GM23248 (cell line): ENCODE measurements at regions not wholly inside any gene's neighbourhood (a gene's known extent, or its start where the extent isn't known, plus 50 kb on each side); places are given as distances from the start of the nearest gene placed in this dataset.
"Not testable (repeated sequence)": the region's sequence is repeated elsewhere in the genome, so short reads cannot be mapped to it uniquely, and the experiment has no call there.

Source experiments
- DNase-seq: peaks from one replicate; pipeline ENCODE4 v3.0.0-alpha.2; 2015
- H2AFZ ChIP-seq: fragments of 200-600 bp; sonication (generic); 2 replicates; pipeline ENCODE4 v1.6.1; 2016; ENCODE audit warnings: antibody characterized with exemption
- H3F3A ChIP-seq: fragments of 200-600 bp; sonication (generic); 2 replicates; pipeline ENCODE4 v1.6.1; 2016; ENCODE audit warnings: mild to moderate bottlenecking, antibody characterized with exemption, mixed run types; ENCODE audit not compliant: insufficient read depth
- H3K27ac ChIP-seq: fragments of 200-600 bp; sonication (generic); 2 replicates; pipeline ENCODE4 v1.5.1; 2016; ENCODE audit warnings: mild to moderate bottlenecking
- H3K27me3 ChIP-seq: fragments of 200-600 bp; sonication (generic); replicated peaks from 2 replicates; pipeline ENCODE4 v1.6.1; 2016; ENCODE audit warnings: mild to moderate bottlenecking; ENCODE audit not compliant: insufficient read depth
- H3K36me3 ChIP-seq: fragments of 200-600 bp; sonication (generic); 2 replicates; pipeline ENCODE4 v1.6.1; 2016; ENCODE audit warnings: low read depth, mild to moderate bottlenecking
- H3K4me1 ChIP-seq: fragments of 200-600 bp; sonication (generic); 2 replicates; pipeline ENCODE4 v1.6.1; 2016; ENCODE audit warnings: mild to moderate bottlenecking; ENCODE audit not compliant: insufficient read depth
- H3K4me2 ChIP-seq: fragments of 200-600 bp; sonication (generic); one replicate; pipeline ENCODE4 v1.6.1; 2016; ENCODE audit warnings: mild to moderate bottlenecking; ENCODE audit not compliant: unreplicated experiment
- H3K4me3 ChIP-seq: fragments of 200-600 bp; sonication (generic); 2 replicates; pipeline ENCODE4 v1.5.1; 2016; ENCODE audit warnings: mild to moderate bottlenecking
- H3K79me2 ChIP-seq: fragments of 200-600 bp; sonication (generic); 2 replicates; pipeline ENCODE4 v1.6.1; 2016; ENCODE audit warnings: mild to moderate bottlenecking; ENCODE audit not compliant: insufficient read depth
- H3K9ac ChIP-seq: fragments of 200-600 bp; sonication (generic); 2 replicates; pipeline ENCODE4 v1.6.1; 2016; ENCODE audit warnings: mild to moderate bottlenecking
- H3K9me2 ChIP-seq: fragments of 200-600 bp; sonication (generic); 2 replicates; pipeline ENCODE4 v1.6.1; 2016; ENCODE audit warnings: mixed run types, mild to moderate bottlenecking, moderate library complexity; ENCODE audit not compliant: insufficient read depth
- H3K9me3 ChIP-seq: fragments of 200-600 bp; sonication (generic); one replicate; pipeline ENCODE4 v1.6.1; 2017; ENCODE audit warnings: low read depth
- H4K20me1 ChIP-seq: fragments of 200-600 bp; sonication (generic); 2 replicates; pipeline ENCODE4 v1.6.0; 2016; ENCODE audit not compliant: insufficient read depth
- EZH2 ChIP-seq: fragments of 200-600 bp; sonication (generic); IDR thresholded peaks from 2 replicates; pipeline ENCODE4 v1.6.1; 2018; ENCODE audit warnings: antibody characterized with exemption, mild to moderate bottlenecking; ENCODE audit not compliant: insufficient read depth, poor library complexity, severe bottlenecking
- EZH2phosphoT487 ChIP-seq: fragments of 200-600 bp; sonication (generic); IDR thresholded peaks from 2 replicates; pipeline ENCODE4 v1.6.1; 2018; ENCODE audit warnings: antibody characterized with exemption, moderate library complexity, mild to moderate bottlenecking, low read depth; ENCODE audit not compliant: insufficient read depth
- WGBS, 2 experiments: methylation state at CpG; one replicate each; pipeline ENCODE4 v1.1.6; 2015 to 2017; ENCODE audit warnings: low lambda C conversion rate in 2 of 2, low coverage in 1 of 2; ENCODE audit errors: missing lambda C conversion rate in 2 of 2; 5-methylcytosine and 5-hydroxymethylcytosine counted together
- in situ Hi-C: fragments of 300-500 bp; cut with MboI; formaldehyde crosslinking; loops from 2 replicates; pipeline ENCODE4 v1.15.0; 2020

DNA sequence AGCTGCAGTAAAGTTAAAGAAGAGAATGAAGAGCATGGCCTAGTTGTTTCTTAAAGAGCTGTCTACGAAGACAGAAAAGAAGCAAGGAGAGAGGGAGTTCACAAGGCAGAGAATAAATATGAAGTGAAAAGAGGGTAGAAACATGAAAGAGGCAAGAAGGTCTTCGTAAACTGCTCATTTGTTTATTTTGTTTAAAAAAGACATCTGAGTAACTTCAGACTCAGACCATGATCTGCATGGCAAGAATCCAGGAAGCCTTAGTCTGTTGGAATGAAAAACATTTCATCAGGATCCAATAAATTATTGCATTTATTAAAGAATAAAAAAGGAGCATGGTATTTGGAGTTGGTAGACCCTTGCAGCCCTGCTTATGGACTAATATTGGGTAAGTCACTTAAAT lies 151.1 kb downstream of the SEM1 start:
- no peaks in the 10 kb centered on the region for H3K27me3 ChIP-seq
- H3K4me2 ChIP-seq: no peak overlapping the region
- no peak for TF ChIP-seq EZH2
- no peak overlapping the region for H3K9ac ChIP-seq
- H3K4me3 ChIP-seq: no peak overlapping the region
- H3K9me2 ChIP-seq: no peaks in the 10 kb centered on the region
- no peaks in the 10 kb centered on the region for H3K9me3 ChIP-seq
- DNase-seq: peak; percentile 5
- in situ Hi-C loops: no loop called here
- H4K20me1 ChIP-seq: no peaks in the 10 kb centered on the region
- no peaks in the 10 kb centered on the region for H3F3A ChIP-seq
- no peaks in the 10 kb centered on the region for H3K4me1 ChIP-seq
- no peaks in the 10 kb centered on the region for H3K79me2 ChIP-seq
- 48% methylated on average over 2 of the region's 2 CpGs for WGBS, 2 experiments
- no peaks in the 10 kb centered on the region for H3K36me3 ChIP-seq
- no peak overlapping the region for H3K27ac ChIP-seq
- H2AFZ ChIP-seq: no peak overlapping the region

- no peak overlapping the region for H3K27ac ChIP-seq
- H3K9ac ChIP-seq: no peak overlapping the region
- no peak overlapping the region for H3K4me2 ChIP-seq
- no peak overlapping the region for H2AFZ ChIP-seq
- DNase-seq: no peak
- H3K79me2 ChIP-seq: no peaks in the 10 kb centered on the region
- H3K4me1 ChIP-seq: no peaks in the 10 kb centered on the region
- H3F3A ChIP-seq: no peaks in the 10 kb centered on the region
- WGBS, 2 experiments: 77% methylated on average over 7 to 9 of the region's 9 CpGs
- TF ChIP-seq EZH2: no peak
- TF ChIP-seq EZH2phosphoT487: no peak
- no peak overlapping the region for H3K4me3 ChIP-seq
- no peaks in the 10 kb centered on the region for H3K9me2 ChIP-seq
- H3K9me3 ChIP-seq: no peaks in the 10 kb centered on the region
- no peaks in the 10 kb centered on the region for H3K27me3 ChIP-seq
- no peaks in the 10 kb centered on the region for H3K36me3 ChIP-seq
- in situ Hi-C loops: no loop called here
- H4K20me1 ChIP-seq: no peaks in the 10 kb centered on the region
Measured at GRCh38 chr7:96558093-96558492, 151.6 kb downstream of the SEM1 start.

DNA sequence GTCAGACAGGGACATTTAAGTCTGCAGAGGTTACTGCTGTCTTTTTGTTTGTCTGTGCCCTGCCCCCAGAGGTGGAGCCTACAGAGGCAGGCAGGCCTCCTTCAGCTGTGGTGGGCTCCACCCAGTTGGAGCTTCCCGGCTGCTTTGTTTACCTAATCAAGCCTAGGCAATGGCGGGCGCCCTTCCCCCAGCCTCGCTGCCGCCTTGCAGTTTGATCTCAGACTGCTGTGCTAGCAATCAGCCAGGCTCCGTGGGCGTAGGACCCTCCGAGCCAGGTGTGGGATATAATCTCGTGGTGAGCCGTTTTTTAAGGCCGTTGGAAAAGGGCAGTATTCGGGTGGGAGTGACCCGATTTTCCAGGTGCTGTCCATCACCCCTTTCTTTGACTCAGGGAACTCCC lies 152.0 kb downstream of the SEM1 start:
- not testable (repeated sequence) for H3F3A ChIP-seq

GRCh38 chr7:96548664-96549063 lies 161.0 kb downstream of the SEM1 start:
- Histone ChIP-seq H3K27me3 (no peaks in the 10 kb centered on the region), H3K4me3 (no peak overlapping the region), H3K9me3 (no peaks in the 10 kb centered on the region), H4K20me1 (no peaks in the 10 kb centered on the region), H3K4me1 (no peaks in the 10 kb centered on the region), H3K27ac (no peak overlapping the region), H3K4me2 (no peak overlapping the region), H3K36me3 (no peaks in the 10 kb centered on the region), H3K9ac (no peak overlapping the region), H2AFZ (no peak overlapping the region), H3F3A (no peaks in the 10 kb centered on the region), H3K9me2 (no peaks in the 10 kb centered on the region), H3K79me2 (no peaks in the 10 kb centered on the region)
- 64 to 68% methylated on average over 5 of the region's 5 CpGs for WGBS, 2 experiments
- DNase-seq: no peak
- in situ Hi-C loops: no loop called here
- TF ChIP-seq EZH2: no peak
- TF ChIP-seq EZH2phosphoT487: no peak

More for the DNA sequence above, 152.0 kb downstream of the SEM1 start:
- WGBS, 2 experiments: 60 to 78% methylated on average over 7 to 12 of the region's 13 CpGs
- H4K20me1 ChIP-seq, DNase-seq, H3K36me3 ChIP-seq, in situ Hi-C loops, H3K79me2 ChIP-seq, H3K4me3 ChIP-seq, H3K9ac ChIP-seq, H3K4me1 ChIP-seq, H3K27ac ChIP-seq, H2AFZ ChIP-seq, H3K9me2 ChIP-seq, H3K9me3 ChIP-seq, H3K27me3 ChIP-seq, H3K4me2 ChIP-seq: not testable (repeated sequence)

DNA sequence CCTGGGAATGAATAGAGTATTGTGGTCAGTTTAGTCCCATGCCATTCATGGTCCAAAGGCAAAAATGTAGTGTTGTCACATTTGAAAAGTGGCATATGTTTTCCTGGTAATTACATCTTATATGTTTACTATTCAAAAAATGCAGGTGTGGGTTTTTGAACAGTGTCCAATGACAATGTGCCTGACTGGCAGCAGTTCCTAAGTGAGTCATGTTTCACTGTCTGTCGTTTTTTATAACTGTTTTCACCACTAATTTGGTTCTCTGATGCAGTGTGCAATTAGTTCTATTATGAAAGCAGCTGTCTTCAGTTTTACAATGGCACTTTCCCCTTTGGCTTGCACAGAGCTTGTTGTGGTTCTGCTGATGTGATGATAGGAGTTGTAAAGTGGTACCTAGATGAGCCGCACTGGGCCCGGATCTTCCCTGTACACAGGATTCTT lies 162.3 kb downstream of the SEM1 start:
- Histone ChIP-seq H3K27me3 (no peaks in the 10 kb centered on the region), H2AFZ (no peak overlapping the region), H3K79me2 (no peaks in the 10 kb centered on the region), H3K27ac (no peak overlapping the region), H3K4me2 (no peak overlapping the region), H3K4me3 (no peak overlapping the region), H3K4me1 (no peaks in the 10 kb centered on the region), H3K36me3 (no peaks in the 10 kb centered on the region), H3K9ac (no peak overlapping the region), H3F3A (no peaks in the 10 kb centered on the region), H4K20me1 (no peaks in the 10 kb centered on the region), H3K9me2 (no peaks in the 10 kb centered on the region), H3K9me3 (no peaks in the 10 kb centered on the region)
- TF ChIP-seq EZH2phosphoT487: no peak
- TF ChIP-seq EZH2: no peak
- in situ Hi-C loops: no loop called here
- 28 to 50% methylated on average over 3 of the region's 3 CpGs for WGBS, 2 experiments
- no peak for DNase-seq
